GM23338 (cell line): ENCODE measurements at regions not wholly inside any gene's neighbourhood (a gene's known extent, or its start where the extent isn't known, plus 50 kb on each side); places are given as distances from the start of the nearest gene placed in this dataset.

Experiments
- EZH2 ChIP-seq: fragments of 200-600 bp; sonication (generic); IDR thresholded peaks from one replicate; pipeline ENCODE4 v1.8.0; 2017; ENCODE audit warnings: antibody characterized with exemption, mild to moderate bottlenecking, low read depth; ENCODE audit not compliant: unreplicated experiment
- TF ChIP-seq, protein P1 (sequence below), 2 experiments: fragments of 200-600 bp in 1 of 2; sonication (generic) in 1 of 2; conservative IDR thresholded peaks; 2 replicates each; pipeline versions ENCODE4 v1.5.1 to v1.6.1; 2016 to 2017; ENCODE audit warnings: antibody characterized with exemption in 2 of 2, low read depth in 2 of 2, mild to moderate bottlenecking in 2 of 2, moderate library complexity in 1 of 2

DNA sequence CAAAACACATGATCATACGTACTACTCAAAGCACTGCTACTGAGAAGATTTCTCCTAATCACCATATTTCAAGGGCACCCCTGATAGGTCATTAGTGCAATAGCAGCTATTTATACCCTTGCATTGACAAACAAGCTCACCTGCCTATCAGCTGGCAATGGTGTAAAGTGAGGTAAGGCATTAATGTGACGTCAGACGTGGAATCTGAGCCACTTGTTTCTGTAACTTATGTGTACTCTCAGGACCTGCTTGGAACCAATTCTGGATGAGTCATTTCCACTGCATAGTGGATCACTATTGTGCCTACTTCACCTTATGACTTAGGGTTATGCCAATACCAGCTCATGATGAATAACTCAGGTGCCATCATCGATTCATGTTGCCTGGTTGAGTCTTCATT is 628.5 kb upstream of the CELF2 start:
- TF ChIP-seq, protein P1, sequence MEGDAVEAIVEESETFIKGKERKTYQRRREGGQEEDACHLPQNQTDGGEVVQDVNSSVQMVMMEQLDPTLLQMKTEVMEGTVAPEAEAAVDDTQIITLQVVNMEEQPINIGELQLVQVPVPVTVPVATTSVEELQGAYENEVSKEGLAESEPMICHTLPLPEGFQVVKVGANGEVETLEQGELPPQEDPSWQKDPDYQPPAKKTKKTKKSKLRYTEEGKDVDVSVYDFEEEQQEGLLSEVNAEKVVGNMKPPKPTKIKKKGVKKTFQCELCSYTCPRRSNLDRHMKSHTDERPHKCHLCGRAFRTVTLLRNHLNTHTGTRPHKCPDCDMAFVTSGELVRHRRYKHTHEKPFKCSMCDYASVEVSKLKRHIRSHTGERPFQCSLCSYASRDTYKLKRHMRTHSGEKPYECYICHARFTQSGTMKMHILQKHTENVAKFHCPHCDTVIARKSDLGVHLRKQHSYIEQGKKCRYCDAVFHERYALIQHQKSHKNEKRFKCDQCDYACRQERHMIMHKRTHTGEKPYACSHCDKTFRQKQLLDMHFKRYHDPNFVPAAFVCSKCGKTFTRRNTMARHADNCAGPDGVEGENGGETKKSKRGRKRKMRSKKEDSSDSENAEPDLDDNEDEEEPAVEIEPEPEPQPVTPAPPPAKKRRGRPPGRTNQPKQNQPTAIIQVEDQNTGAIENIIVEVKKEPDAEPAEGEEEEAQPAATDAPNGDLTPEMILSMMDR (conservative IDR thresholded peaks at IDR 0.05; ENCODE audit: low read depth in 2 of 2) = no peak
- no peak for TF ChIP-seq EZH2
